H9 (cell line): ENCODE measurements at regions not wholly inside any gene's neighbourhood (a gene's known extent, or its start where the extent isn't known, plus 50 kb on each side); places are given as distances from the start of the nearest gene placed in this dataset.

ENCODE experiments used
- DNase-seq: peaks from one replicate; pipeline ENCODE4 v3.0.0-alpha.2; 2017
- H2AFZ ChIP-seq: one replicate; pipeline ENCODE4 v1.6.1; 2013; ENCODE audit warnings: mild to moderate bottlenecking, low read length, control low read depth, moderate library complexity
- H2AK5ac ChIP-seq: 2 replicates; pipeline ENCODE4 v1.6.1; 2013; ENCODE audit warnings: low read length, control low read depth, mixed read lengths; ENCODE audit not compliant: insufficient read length
- H2BK120ac ChIP-seq: one replicate; pipeline ENCODE4 v1.6.1; 2013; ENCODE audit warnings: low read depth, mild to moderate bottlenecking, low read length, control low read depth, inconsistent platforms; ENCODE audit not compliant: poor library complexity, severe bottlenecking
- H2BK12ac ChIP-seq: 2 replicates; pipeline ENCODE4 v1.6.1; 2013; ENCODE audit warnings: low read length, control low read depth, mixed read lengths, low read depth; ENCODE audit not compliant: insufficient read length
- H2BK15ac ChIP-seq: 2 replicates; pipeline ENCODE4 v1.6.1; 2013; ENCODE audit warnings: low read depth, low read length, control low read depth
- H2BK20ac ChIP-seq: one replicate; pipeline ENCODE4 v1.6.1; 2013; ENCODE audit warnings: low read depth, mild to moderate bottlenecking, low read length, control low read depth, inconsistent platforms; ENCODE audit not compliant: poor library complexity, severe bottlenecking
- H2BK5ac ChIP-seq: 2 replicates; pipeline ENCODE4 v1.6.1; 2013; ENCODE audit warnings: low read length, control low read depth, mixed read lengths; ENCODE audit not compliant: insufficient read length
- H3K14ac ChIP-seq: 2 replicates; pipeline ENCODE4 v1.6.1; 2013; ENCODE audit warnings: low read length, control low read depth; ENCODE audit not compliant: insufficient read depth
- H3K18ac ChIP-seq: 2 replicates; pipeline ENCODE4 v1.6.1; 2013; ENCODE audit warnings: low read depth, mild to moderate bottlenecking, mixed read lengths, low read length, control low read depth; ENCODE audit not compliant: insufficient read length
- H3K23ac ChIP-seq: 2 replicates; pipeline ENCODE4 v1.6.1; 2013; ENCODE audit warnings: low read length, control low read depth, mixed read lengths, low read depth; ENCODE audit not compliant: insufficient read length
- H3K23me2 ChIP-seq: 2 replicates; pipeline ENCODE4 v1.6.1; 2013; ENCODE audit warnings: low read depth, mild to moderate bottlenecking, mixed read lengths, low read length, control low read depth; ENCODE audit not compliant: insufficient read length, poor library complexity, severe bottlenecking
- H3K27ac ChIP-seq: 2 replicates; pipeline ENCODE4 v1.5.1; 2013; ENCODE audit warnings: low read length, control low read depth, mixed read lengths, low read depth; ENCODE audit not compliant: insufficient read length
- H3K27me3 ChIP-seq: 2 replicates; pipeline ENCODE4 v1.6.1; 2013; ENCODE audit warnings: low read length, control low read depth, inconsistent platforms; ENCODE audit not compliant: insufficient read depth
- H3K4ac ChIP-seq: 2 replicates; pipeline ENCODE4 v1.6.1; 2013; ENCODE audit warnings: low read depth, mild to moderate bottlenecking, control low read depth, inconsistent platforms, low read length, moderate library complexity
- H3K4me1 ChIP-seq: 2 replicates; pipeline ENCODE4 v1.6.1; 2013; ENCODE audit warnings: low read length, control low read depth, inconsistent platforms; ENCODE audit not compliant: insufficient read depth
- H3K4me2 ChIP-seq: 2 replicates; pipeline ENCODE4 v1.6.1; 2013; ENCODE audit warnings: low read length, control low read depth, mixed read lengths; ENCODE audit not compliant: insufficient read length, insufficient read depth
- H3K56ac ChIP-seq: 2 replicates; pipeline ENCODE4 v1.6.1; 2013; ENCODE audit warnings: low read depth, mild to moderate bottlenecking, mixed read lengths, low read length, control low read depth; ENCODE audit not compliant: insufficient read length
- H3K79me1 ChIP-seq: 2 replicates; pipeline ENCODE4 v1.6.1; 2013; ENCODE audit warnings: low read depth, mild to moderate bottlenecking, moderate library complexity, low read length, control low read depth, inconsistent platforms; ENCODE audit not compliant: insufficient read depth, poor library complexity, severe bottlenecking
- H3K79me2 ChIP-seq: 2 replicates; pipeline ENCODE4 v1.6.1; 2013; ENCODE audit warnings: low read length, control low read depth, inconsistent platforms; ENCODE audit not compliant: insufficient read depth
- H3K9ac ChIP-seq: 2 replicates; pipeline ENCODE4 v1.6.1; 2013; ENCODE audit warnings: low read length, control low read depth, mixed read lengths; ENCODE audit not compliant: insufficient read length; ENCODE audit errors: extremely low read depth
- H3K9me3 ChIP-seq: one replicate; pipeline ENCODE4 v1.6.1; 2013; ENCODE audit warnings: low read depth, low read length, inconsistent platforms; ENCODE audit not compliant: control insufficient read depth
- H3T11ph ChIP-seq: one replicate; pipeline ENCODE4 v1.6.1; 2013; ENCODE audit warnings: mild to moderate bottlenecking, low read length, control low read depth, inconsistent platforms
- H4K20me1 ChIP-seq: one replicate; pipeline ENCODE4 v1.6.1; 2013; ENCODE audit not compliant: control insufficient read depth, insufficient read length, insufficient read depth
- H4K5ac ChIP-seq: 2 replicates; pipeline ENCODE4 v1.6.1; 2013; ENCODE audit warnings: low read depth, mild to moderate bottlenecking, mixed read lengths, low read length, control low read depth; ENCODE audit not compliant: insufficient read length
- H4K8ac ChIP-seq: replicated peaks from 2 replicates; pipeline ENCODE4 v1.6.1; 2013; ENCODE audit warnings: low read length, control low read depth, mixed read lengths, low read depth; ENCODE audit not compliant: insufficient read length
- H4K91ac ChIP-seq: 2 replicates; pipeline ENCODE4 v1.6.1; 2013; ENCODE audit warnings: low read depth, mild to moderate bottlenecking, moderate library complexity, mixed read lengths, low read length, control low read depth; ENCODE audit not compliant: insufficient read length
- H3K27ac Mint-ChIP-seq, 3 experiments: 2 replicates in 2 of 3; 3 replicates in 1 of 3; pipeline ENCODE4 v1.8.0; 2020 to 2021; ENCODE audit warnings: mixed read lengths in 3 of 3, mild to moderate bottlenecking in 1 of 3, moderate library complexity in 1 of 3
- H3K27me3 Mint-ChIP-seq: 2 replicates; pipeline ENCODE4 v1.8.0; 2021; ENCODE audit warnings: low read depth, mild to moderate bottlenecking, moderate library complexity, mixed read lengths
- H3K36me3 Mint-ChIP-seq, 3 experiments: 2 replicates in 2 of 3; 3 replicates in 1 of 3; pipeline ENCODE4 v1.8.0; 2020 to 2021; ENCODE audit warnings: low read depth in 3 of 3, mixed read lengths in 3 of 3; ENCODE audit not compliant: insufficient read depth in 1 of 3
- H3K4me1 Mint-ChIP-seq, 2 experiments: 2 replicates each; pipeline ENCODE4 v1.8.0; 2020; ENCODE audit warnings: mixed read lengths in 2 of 2
- H3K4me3 Mint-ChIP-seq, 2 experiments: 2 replicates in 1 of 2; 3 replicates in 1 of 2; pipeline ENCODE4 v1.8.0; 2020 to 2021; ENCODE audit warnings: mild to moderate bottlenecking in 2 of 2, mixed read lengths in 2 of 2, moderate library complexity in 1 of 2
- H3K9me3 Mint-ChIP-seq, 2 experiments: 2 replicates in 1 of 2; 3 replicates in 1 of 2; pipeline ENCODE4 v1.8.0; 2020; ENCODE audit warnings: mild to moderate bottlenecking in 2 of 2, mixed read lengths in 2 of 2, moderate library complexity in 1 of 2
- CTCF ChIP-seq: fragments of 200-600 bp; sonication (generic); conservative IDR thresholded peaks from 3 replicates; pipeline ENCODE4 v1.8.0; 2021; ENCODE audit warnings: antibody characterized with exemption, mild to moderate bottlenecking
- WGBS: extraction: QIAGEN DNeasy Blood & Tissue Kit; methylation state at CpG from one replicate; pipeline ENCODE4 v1.1.7; 2013; ENCODE audit warnings: missing lambda C conversion rate, low lambda C conversion rate, mixed read lengths; ENCODE audit not compliant: insufficient read length; ENCODE audit errors: extremely low coverage; 5-methylcytosine and 5-hydroxymethylcytosine counted together

- no peak for TF ChIP-seq CTCF
- Histone ChIP-seq H4K5ac (no peak overlapping the region), H3K23ac (no peak overlapping the region), H2BK20ac (no peak overlapping the region), H3K79me2 (no peaks in the 10 kb centered on the region), H3K4me1 (no peaks in the 10 kb centered on the region), H3K9me3 (no peaks in the 10 kb centered on the region), H2BK5ac (no peak overlapping the region), H4K91ac (no peak overlapping the region), H2BK15ac (no peak overlapping the region), H2BK12ac (no peak overlapping the region), H3K27ac (no peak overlapping the region), H3K4ac (no peak overlapping the region), H3K14ac (no peak overlapping the region), H2AK5ac (no peak overlapping the region), H3K56ac (no peak overlapping the region), H3T11ph (no peak overlapping the region), H2AFZ (no peak overlapping the region), H2BK120ac (no peak overlapping the region), H3K4me2 (no peak overlapping the region), H3K23me2 (no peaks in the 10 kb centered on the region), H3K79me1 (no peaks in the 10 kb centered on the region), H3K9ac (no peak overlapping the region), H3K18ac (no peak overlapping the region), H4K20me1 (no peaks in the 10 kb centered on the region), H4K8ac (no peak overlapping the region), H3K27me3 (no peaks in the 10 kb centered on the region)
- Mint-ChIP-seq H3K27me3 (no peaks in the 10 kb centered on the region; the same call in none of the 2 replicates), H3K9me3 (peaks cover 4 to 5% of the 10 kb centered on the region in 2 experiments; a peak in 3 of 5 replicates), H3K27ac (no peak overlapping the region), H3K4me1 (no peaks in the 10 kb centered on the region), H3K36me3 (peaks cover 0 to 9% (median 0%) of the 10 kb centered on the region in 3 experiments; a peak in 1 of 7 replicates), H3K4me3 (no peak overlapping the region)
- no peak for DNase-seq
- no CpG with 5 or more reads among the region's 4 CpGs for WGBS
Observed at GRCh38 chr15:97129674-97130073, 799.2 kb downstream of the NR2F2 start.
